Sigmoid colon (tissue), 4 donors: ENCODE measurements at regions not wholly inside any gene's neighbourhood (a gene's known extent, or its start where the extent isn't known, plus 50 kb on each side); places are given as distances from the start of the nearest gene placed in this dataset.

Experiments
- CTCF ChIP-seq, 4 experiments: fragments of 450-650 bp in 3 of 4; fragments of 200-600 bp in 1 of 4; IDR thresholded peaks; one replicate each; pipeline ENCODE4 v1.5.1; 2016 to 2019; ENCODE audit warnings: antibody characterized with exemption in 4 of 4, mild to moderate bottlenecking in 3 of 4, moderate library complexity in 2 of 4
- POLR2AphosphoS5 ChIP-seq, 4 donors: sonication (generic); formaldehyde crosslinking; IDR thresholded peaks; one replicate each; pipeline ENCODE4 v1.6.1; 2017; ENCODE audit warnings: antibody characterized with exemption in 4 of 4

- no peak for TF ChIP-seq POLR2AphosphoS5 (IDR thresholded peaks at IDR 0.05)
- no peak for TF ChIP-seq CTCF (IDR thresholded peaks at IDR 0.05)
These were observed 143.9 kb downstream of the DMRTA1 start for GRCh38 chr9:22590336-22591033.
